H1 (cell line): ENCODE measurements at regions not wholly inside any gene's neighbourhood (a gene's known extent, or its start where the extent isn't known, plus 50 kb on each side); places are given as distances from the start of the nearest gene placed in this dataset.

Experiments used
- CHD1 ChIP-seq: IDR thresholded peaks from 2 replicates; pipeline ENCODE4 v1.6.1; 2012; ENCODE audit warnings: low read depth, low read length, improper control_type of control experiment
- JUN ChIP-seq: IDR thresholded peaks from 2 replicates; pipeline ENCODE4 v1.6.1; 2011; ENCODE audit warnings: low read depth, mild to moderate bottlenecking, improper control_type of control experiment, low read length
- NRF1 ChIP-seq: IDR thresholded peaks from 2 replicates; pipeline ENCODE4 v1.6.1; 2011; ENCODE audit warnings: mild to moderate bottlenecking, low read depth, low read length, improper control_type of control experiment
- PHF8 ChIP-seq: fragments of 200-600 bp; sonication (generic); conservative IDR thresholded peaks from 2 replicates; pipeline ENCODE4 v1.7.1; 2012; ENCODE audit warnings: low read depth, mild to moderate bottlenecking, inconsistent platforms, low read length, moderate library complexity
- POLR2A ChIP-seq, 2 experiments: IDR thresholded peaks; 1 replicate in 1 of 2; 2 replicates in 1 of 2; pipeline ENCODE4 v1.6.1; 2011; ENCODE audit warnings: low read depth in 2 of 2, low read length in 2 of 2, mild to moderate bottlenecking in 2 of 2; ENCODE audit errors: control extremely low read depth in 1 of 2
- SAP30 ChIP-seq: fragments of 300-600 bp; sonication (generic); IDR thresholded peaks from 2 replicates; pipeline ENCODE4 v1.7.1; 2012; ENCODE audit warnings: low read length, moderate library complexity, mild to moderate bottlenecking, inconsistent platforms; ENCODE audit not compliant: insufficient read depth, insufficient replicate concordance
- TEAD4 ChIP-seq: IDR thresholded peaks from 2 replicates; pipeline ENCODE4 v1.6.1; 2012; ENCODE audit warnings: low read depth, low read length, inconsistent platforms, mixed read lengths

DNA sequence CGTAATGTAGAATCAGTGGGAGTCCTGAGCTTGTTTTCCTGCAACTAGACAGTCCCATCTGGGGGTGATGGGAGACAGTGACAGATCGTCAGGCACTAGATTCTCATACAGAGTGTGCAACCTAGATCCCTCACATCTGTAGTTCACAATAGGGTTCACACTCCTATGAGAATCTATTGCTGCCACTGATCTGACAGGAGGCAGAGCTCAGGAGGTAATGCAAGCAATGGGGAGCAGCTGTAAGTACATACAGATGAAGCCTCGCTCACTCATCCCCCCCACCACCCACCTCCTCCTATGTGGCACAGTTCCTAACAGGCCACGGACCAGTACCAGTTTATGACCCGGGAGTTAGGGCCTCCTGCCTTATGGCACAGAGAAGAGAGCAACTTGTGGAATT lies 116.2 kb upstream of the PIK3R1 start (continued):
- TF ChIP-seq TEAD4 (no peak), PHF8 (no peak), POLR2A (IDR thresholded peaks at IDR 0.05; ENCODE audit: control extremely low read depth in 1 of 2, low read depth in 2 of 2, low read length in 2 of 2) (no peak), SAP30 (no peak), NRF1 (no peak), CHD1 (no peak), JUN (no peak)
